Thoracic aorta (tissue), 2 donors: ENCODE measurements at regions not wholly inside any gene's neighbourhood (a gene's known extent, or its start where the extent isn't known, plus 50 kb on each side); places are given as distances from the start of the nearest gene placed in this dataset.

ENCODE experiments used
- ATAC-seq: fragments of 150-250 bp; one replicate; pipeline ENCODE4 v1.8.0; 2017; ENCODE audit warnings: low read depth; ENCODE audit not compliant: insufficient number of reproducible peaks, low FRiP score
- DNase-seq: peaks from one replicate; pipeline ENCODE4 v3.0.0-alpha.2; 2020; ENCODE audit warnings: low spot score
- H3K27ac ChIP-seq, 2 donors: fragments of 200-600 bp; sonication (generic); 1 replicate in 1 of 2; 2 replicates in 1 of 2; pipeline ENCODE4 v1.5.1; 2016; ENCODE audit warnings: mild to moderate bottlenecking in 2 of 2, moderate library complexity in 2 of 2
- H3K27me3 ChIP-seq: fragments of 200-600 bp; sonication (generic); replicated peaks from 2 replicates; pipeline ENCODE4 v1.6.0; 2016; ENCODE audit warnings: mild to moderate bottlenecking; ENCODE audit not compliant: insufficient read depth
- H3K36me3 ChIP-seq: fragments of 200-600 bp; sonication (generic); one replicate; pipeline ENCODE4 v1.5.1; 2016
- H3K4me1 ChIP-seq, 2 donors: fragments of 200-600 bp; sonication (generic); 1 replicate in 1 of 2; 2 replicates in 1 of 2; pipeline versions ENCODE4 v1.5.1 to v1.6.0; 2016; ENCODE audit warnings: low read depth in 2 of 2, mild to moderate bottlenecking in 1 of 2; ENCODE audit not compliant: control insufficient read depth in 1 of 2
- H3K4me3 ChIP-seq: fragments of 200-600 bp; sonication (generic); 2 replicates; pipeline ENCODE4 v1.5.1; 2016; ENCODE audit warnings: mild to moderate bottlenecking
- H3K9me3 ChIP-seq: fragments of 200-600 bp; sonication (generic); 2 replicates; pipeline ENCODE4 v1.5.1; 2016
- CTCF ChIP-seq: fragments of 200-600 bp; sonication (generic); IDR thresholded peaks from one replicate; pipeline ENCODE4 v1.5.1; 2019; ENCODE audit warnings: antibody characterized with exemption

GRCh38 chr13:111844222-111844671 lies 222.7 kb upstream of the SOX1 start:
- H3K4me1 ChIP-seq, result no peaks in the 10 kb centered on the region
- TF ChIP-seq CTCF, result no peak
- H3K36me3 ChIP-seq, result no peaks in the 10 kb centered on the region
- H3K9me3 ChIP-seq, result no peaks in the 10 kb centered on the region
- no peak overlapping the region for H3K4me3 ChIP-seq
- no peaks in the 10 kb centered on the region for H3K27me3 ChIP-seq
- H3K27ac ChIP-seq, result no peak overlapping the region
- ATAC-seq (no peak), DNase-seq (no peak)

GRCh38 chr13:111844682-111845081 lies 222.3 kb upstream of the SOX1 start:
- Histone ChIP-seq H3K9me3 (no peaks in the 10 kb centered on the region), H3K27ac (no peak overlapping the region), H3K27me3 (no peaks in the 10 kb centered on the region), H3K4me3 (no peak overlapping the region), H3K4me1 (no peaks in the 10 kb centered on the region), H3K36me3 (no peaks in the 10 kb centered on the region)
- no peak for ATAC-seq
- TF ChIP-seq CTCF, result no peak
- DNase-seq, result no peak

GRCh38 chr13:111845621-111846351 lies 221.2 kb upstream of the SOX1 start:
- DNase-seq (no peak), ATAC-seq (no peak)

GRCh38 chr13:111846391-111847159 lies 220.4 kb upstream of the SOX1 start:
- DNase-seq (no peak), ATAC-seq (no peak)
- no peaks in the 10 kb centered on the region for H3K27me3 ChIP-seq

More at GRCh38 chr13:111845621-111846351, 221.2 kb upstream of the SOX1 start:
- no peaks in the 10 kb centered on the region for H3K9me3 ChIP-seq
- H3K27ac ChIP-seq, result no peak overlapping the region
- TF ChIP-seq CTCF, result no peak
- no peaks in the 10 kb centered on the region for H3K4me1 ChIP-seq
- H3K27me3 ChIP-seq, result no peaks in the 10 kb centered on the region
- H3K4me3 ChIP-seq, result no peak overlapping the region
- no peaks in the 10 kb centered on the region for H3K36me3 ChIP-seq

More at GRCh38 chr13:111846391-111847159, 220.4 kb upstream of the SOX1 start:
- no peak overlapping the region for H3K27ac ChIP-seq
- H3K4me1 ChIP-seq, result no peaks in the 10 kb centered on the region
- H3K36me3 ChIP-seq, result no peaks in the 10 kb centered on the region
- H3K9me3 ChIP-seq, result no peaks in the 10 kb centered on the region
- no peak for TF ChIP-seq CTCF
- H3K4me3 ChIP-seq, result no peak overlapping the region
